HCT116 (cell line): ENCODE measurements at regions not wholly inside any gene's neighbourhood (a gene's known extent, or its start where the extent isn't known, plus 50 kb on each side); places are given as distances from the start of the nearest gene placed in this dataset.
"Not testable (repeated sequence)": the region's sequence is repeated elsewhere in the genome, so short reads cannot be mapped to it uniquely, and the experiment has no call there.

Experiments
- ATAC-seq: fragments of 200-7000 bp; cut with Tn5 transposase; 2 replicates; pipeline ENCODE4 v1.9.1; 2020; ENCODE audit warnings: mild to moderate bottlenecking, moderate library complexity
- BruUV-seq: library from RNA; stranded (reverse); fragments of 400-500 nt; replicated peaks from 2 replicates; lab custom pipeline; 2021; lab: Mats Ljungman, UMichigan
- CTCF ChIA-PET: fragments of 300-600 bp; sonication (Branson Sonifier 250); formaldehyde crosslinking; loops from one replicate; lab custom pipeline; 2021; ENCODE audit warnings: antibody characterized with exemption; lab: Charles Lee
- POLR2A ChIA-PET: fragments of 300-600, 350-600 bp; sonication (Branson Sonifier 250); formaldehyde crosslinking; loops from one replicate; lab custom pipeline; 2021; ENCODE audit warnings: antibody characterized with exemption; lab: Charles Lee
- RAD21 ChIA-PET, 2 experiments: fragments of 300-600 bp; sonication (Branson Sonifier 250); formaldehyde crosslinking; loops; one replicate each; lab custom pipeline; 2023; ENCODE audit warnings: low total read pairs in 2 of 2; ENCODE audit not compliant: uncharacterized antibody in 2 of 2, unreplicated experiment in 2 of 2, low non-redundant PET in 1 of 2; lab: Charles Lee
- DNase-seq: peaks from one replicate; pipeline ENCODE4 v3.0.0-alpha.2; 2010; ENCODE audit warnings: low read depth, low spot score
- H2AFZ ChIP-seq: fragments of 200-600 bp; shearing (Covaris generic), sonication (generic); 2 replicates; pipeline ENCODE4 v1.6.1; 2017; ENCODE audit warnings: low read depth, mixed run types, mixed read lengths, antibody characterized with exemption, low read length; ENCODE audit not compliant: poor library complexity, severe bottlenecking
- H3K27ac ChIP-seq: 2 replicates; pipeline ENCODE4 v1.5.1; 2012; ENCODE audit warnings: low read depth, low read length
- H3K27me3 ChIP-seq: fragments of 200-600 bp; sonication (generic); 2 replicates; pipeline ENCODE4 v1.6.1; 2016; ENCODE audit warnings: mixed run types, low read length, mixed read lengths; ENCODE audit not compliant: insufficient read depth
- H3K36me3 ChIP-seq, 2 experiments: fragments of 200-500 bp in 1 of 2; fragments of 200-600 bp in 1 of 2; sonication (Bioruptor generic) in 1 of 2; sonication (generic) in 1 of 2; 2 replicates each; pipeline versions ENCODE4 v1.5.1 to v1.6.1; 2014 to 2016; ENCODE audit warnings: low read length in 2 of 2, inconsistent platforms in 1 of 2, mixed read lengths in 1 of 2, mixed run types in 1 of 2; ENCODE audit not compliant: insufficient read depth in 2 of 2, control insufficient read depth in 1 of 2
- H3K4me1 ChIP-seq, 2 experiments: fragments of 200-600 bp in 1 of 2; sonication (generic) in 1 of 2; 2 replicates each; pipeline versions ENCODE4 v1.5.1 to v1.6.1; 2012 to 2017; ENCODE audit warnings: low read length in 2 of 2, inconsistent platforms in 1 of 2, mild to moderate bottlenecking in 1 of 2, mixed read lengths in 1 of 2, mixed run types in 1 of 2, moderate library complexity in 1 of 2; ENCODE audit not compliant: insufficient read depth in 2 of 2, control insufficient read depth in 1 of 2
- H3K4me2 ChIP-seq: fragments of 200-600 bp; sonication (generic); 2 replicates; pipeline ENCODE4 v1.6.1; 2017; ENCODE audit warnings: mixed run types, low read length, mixed read lengths
- H3K4me3 ChIP-seq, 2 experiments: fragments of 200-600 bp in 1 of 2; sonication (generic) in 1 of 2; replicated peaks in 1 of 2; 2 replicates each; pipeline ENCODE4 v1.5.1; 2011 to 2016; ENCODE audit warnings: low read length in 2 of 2, control low read depth in 1 of 2, low read depth in 1 of 2, mild to moderate bottlenecking in 1 of 2, mixed read lengths in 1 of 2, mixed run types in 1 of 2
- H3K79me2 ChIP-seq: fragments of 200-600 bp; sonication (generic); 2 replicates; pipeline ENCODE4 v1.6.1; 2017; ENCODE audit warnings: mild to moderate bottlenecking, mixed run types, low read length, moderate library complexity, mixed read lengths; ENCODE audit not compliant: insufficient read depth
- H3K9ac ChIP-seq: fragments of 200-600 bp; sonication (generic); 2 replicates; pipeline ENCODE4 v1.6.1; 2016; ENCODE audit warnings: low read length, mixed read lengths
- H3K9me2 ChIP-seq: fragments of 200-600 bp; sonication (generic), shearing (Covaris generic); 2 replicates; pipeline ENCODE4 v1.6.1; 2017; ENCODE audit warnings: mixed run types, mild to moderate bottlenecking, moderate library complexity; ENCODE audit not compliant: insufficient read depth
- H3K9me3 ChIP-seq, 2 experiments: fragments of 200-500 bp in 1 of 2; fragments of 200-600 bp in 1 of 2; sonication (Bioruptor generic) in 1 of 2; sonication (generic) in 1 of 2; 2 replicates each; pipeline ENCODE4 v1.6.1; 2014 to 2017; ENCODE audit warnings: low read length in 2 of 2, mixed read lengths in 2 of 2, inconsistent platforms in 1 of 2, low read depth in 1 of 2, mild to moderate bottlenecking in 1 of 2, mixed run types in 1 of 2, moderate library complexity in 1 of 2; ENCODE audit not compliant: control insufficient read depth in 1 of 2, insufficient read depth in 1 of 2
- H4K20me1 ChIP-seq: fragments of 200-600 bp; sonication (generic), shearing (Covaris generic); 2 replicates; pipeline ENCODE4 v1.6.1; 2017; ENCODE audit warnings: mixed run types, mild to moderate bottlenecking, moderate library complexity; ENCODE audit not compliant: insufficient read depth
- intact Hi-C: fragments of 100-400 bp; cut with micrococcal nuclease; formaldehyde crosslinking; loops from 2 replicates; pipeline ENCODE4 v1.10.0; 2022

DNA sequence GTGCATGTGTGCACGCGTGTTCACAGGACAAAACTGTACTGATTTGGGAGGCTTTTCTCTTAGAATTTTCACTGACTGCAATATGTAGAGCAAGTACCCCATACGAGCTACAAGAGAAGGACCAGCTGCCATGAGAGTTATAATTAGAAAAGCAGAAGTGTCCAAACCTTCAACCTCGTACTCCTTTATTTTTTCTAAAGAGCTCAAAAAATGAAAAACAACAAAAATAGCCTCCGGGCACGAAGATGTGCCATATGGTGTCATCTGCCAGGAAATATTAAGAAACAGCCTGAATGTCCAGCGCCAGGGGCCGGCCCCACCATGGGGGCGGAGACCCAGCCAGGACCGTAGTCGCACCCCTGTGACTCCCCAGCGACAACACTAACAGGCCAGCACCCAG is 84.6 kb downstream of the KCNJ18 start:
- H3K27me3 ChIP-seq, H3K36me3 ChIP-seq, H3K9me2 ChIP-seq, BruUV-seq, H3K9ac ChIP-seq, H3K4me1 ChIP-seq, POLR2A ChIA-PET, DNase-seq, H3K9me3 ChIP-seq, H3K27ac ChIP-seq, H3K4me3 ChIP-seq, RAD21 ChIA-PET, CTCF ChIA-PET, H3K4me2 ChIP-seq, H3K79me2 ChIP-seq, intact Hi-C loops, H4K20me1 ChIP-seq, ATAC-seq, H2AFZ ChIP-seq: not testable (repeated sequence)

DNA sequence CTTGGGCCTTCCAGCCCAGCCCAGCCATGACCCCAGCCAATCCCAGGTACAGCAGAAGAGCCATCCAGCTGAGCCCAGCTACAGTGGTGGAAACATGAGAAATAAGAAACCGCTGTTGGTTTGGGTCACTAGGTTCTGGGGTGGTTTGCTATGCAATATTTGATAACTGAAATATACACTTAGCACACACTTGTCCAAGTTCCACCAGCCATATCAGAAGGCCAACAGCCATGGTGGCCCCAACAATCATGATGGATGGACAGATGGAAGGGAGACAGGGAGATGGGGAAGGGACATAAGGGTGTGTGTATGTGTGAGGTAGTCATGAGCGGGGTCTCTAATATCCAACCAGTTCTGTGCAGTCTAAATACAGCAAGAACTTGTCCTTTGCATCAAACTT is 86.5 kb downstream of the KCNJ18 start:
- RAD21 ChIA-PET, POLR2A ChIA-PET, DNase-seq, H3K4me1 ChIP-seq, H4K20me1 ChIP-seq, H3K79me2 ChIP-seq, H3K4me2 ChIP-seq, H3K27ac ChIP-seq, ATAC-seq, BruUV-seq, CTCF ChIA-PET, H2AFZ ChIP-seq, H3K27me3 ChIP-seq, intact Hi-C loops, H3K9me2 ChIP-seq, H3K4me3 ChIP-seq, H3K9ac ChIP-seq, H3K36me3 ChIP-seq, H3K9me3 ChIP-seq: not testable (repeated sequence)

DNA sequence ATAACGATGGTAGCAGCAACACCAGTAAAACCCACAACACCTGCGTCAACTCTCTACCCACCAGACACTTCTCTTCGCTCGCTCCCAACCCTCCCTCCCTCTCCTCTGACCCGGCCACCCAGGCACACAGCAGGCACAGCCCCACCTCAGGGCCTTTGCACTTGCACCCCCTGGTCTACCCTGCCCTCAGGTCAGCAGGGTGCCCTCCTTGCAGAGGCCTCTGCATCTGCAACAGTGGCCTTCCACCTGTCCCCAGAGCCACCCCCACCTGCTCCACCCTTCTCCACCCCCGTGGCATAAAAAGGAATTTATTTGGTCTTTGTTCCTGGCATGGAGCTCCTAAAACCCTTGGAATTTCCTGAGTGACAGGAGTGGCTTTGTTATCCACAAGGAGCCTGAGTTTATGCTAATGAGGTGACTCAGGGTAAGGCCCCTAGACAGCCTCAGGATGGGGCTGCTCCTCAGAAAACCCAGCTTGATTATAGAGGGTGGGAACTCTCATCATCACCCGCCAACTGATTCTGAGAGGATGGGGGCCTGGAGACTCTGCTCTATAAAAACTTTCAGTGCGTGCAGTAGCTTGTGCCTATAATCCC is 88.1 kb downstream of the KCNJ18 start:
- H3K9ac ChIP-seq, RAD21 ChIA-PET, H4K20me1 ChIP-seq, BruUV-seq, intact Hi-C loops, CTCF ChIA-PET, DNase-seq, H3K79me2 ChIP-seq, H3K4me3 ChIP-seq, H3K9me3 ChIP-seq, H3K36me3 ChIP-seq, H3K27ac ChIP-seq, H3K27me3 ChIP-seq, H3K4me2 ChIP-seq, H3K4me1 ChIP-seq, H2AFZ ChIP-seq, H3K9me2 ChIP-seq: not testable (repeated sequence)
- POLR2A ChIA-PET = interaction anchor here (0.9 kb wide), 1 partner anchor 473 kb away, joined by 3 read pairs; no protein-coding TSS in a partner anchor
- ATAC-seq = peak; percentile 53; the same call in 1 of the 2 replicates

- H3K79me2 ChIP-seq, H3K4me2 ChIP-seq, H3K4me3 ChIP-seq, H3K9me3 ChIP-seq, H4K20me1 ChIP-seq, H3K4me1 ChIP-seq, H3K27ac ChIP-seq, H3K27me3 ChIP-seq, H3K9me2 ChIP-seq, intact Hi-C loops, H3K9ac ChIP-seq, DNase-seq, ATAC-seq, H2AFZ ChIP-seq, BruUV-seq, RAD21 ChIA-PET, CTCF ChIA-PET, H3K36me3 ChIP-seq: not testable (repeated sequence)
- POLR2A ChIA-PET = interaction anchor here (0.9 kb wide), 1 partner anchor 474 kb away, joined by 3 read pairs; no protein-coding TSS in a partner anchor
These were observed 88.8 kb downstream of the KCNJ18 start for GRCh38 chr17:21780919-21781665.
